MM.1S (cell line): ENCODE measurements at regions not wholly inside any gene's neighbourhood (a gene's known extent, or its start where the extent isn't known, plus 50 kb on each side); places are given as distances from the start of the nearest gene placed in this dataset.

Source experiments
- CTCF ChIP-seq: fragments of 300-600 bp; sonication (generic); IDR thresholded peaks from 2 replicates; pipeline ENCODE4 v1.5.1; 2016; ENCODE audit warnings: antibody characterized with exemption, low read length, mixed read lengths
- EZH2 ChIP-seq: fragments of 300-600 bp; sonication (generic); optimal IDR thresholded peaks from 2 replicates; pipeline ENCODE3; 2017; ENCODE audit warnings: low read depth, mild to moderate bottlenecking, antibody characterized with exemption, low read length, mixed read lengths

GRCh38 chr15:31579976-31580375 lies 253.3 kb downstream of the KLF13 start:
- TF ChIP-seq CTCF (no peak), EZH2 (no peak)
